ENCODE measurements at regions not wholly inside any gene's neighbourhood (a gene's known extent, or its start where the extent isn't known, plus 50 kb on each side); places are given as distances from the start of the nearest gene placed in this dataset.

- TF ChIP-seq CTCF (IDR thresholded peaks at IDR 0.05; ENCODE audit: low read depth, low read length, missing input control) (no peak), JUND (IDR thresholded peaks at IDR 0.05) (no peak), RXRA (IDR thresholded peaks at IDR 0.05) (no peak), SP1 (IDR thresholded peaks at IDR 0.05) (no peak), HNF4A (conservative IDR thresholded peaks at IDR 0.05) (no peak), REST (IDR thresholded peaks at IDR 0.05) (no peak), RAD21 (IDR thresholded peaks at IDR 0.05) (no peak), ZBTB33 (IDR thresholded peaks at IDR 0.05) (no peak), TAF1 (conservative IDR thresholded peaks at IDR 0.05) (no peak), NR2F2 (IDR thresholded peaks at IDR 0.05) (no peak)
Measured at GRCh38 chr19:33950091-33950750, 153.6 kb downstream of the KCTD15 start.

Measured in liver (tissue), 3 donors.